Panc1 (cell line): ENCODE measurements at regions not wholly inside any gene's neighbourhood (a gene's known extent, or its start where the extent isn't known, plus 50 kb on each side); places are given as distances from the start of the nearest gene placed in this dataset.

ENCODE experiments used
- CTCF ChIP-seq: fragments of 450-650 bp; IDR thresholded peaks from 2 replicates; pipeline ENCODE4 v1.5.1; 2017; ENCODE audit warnings: mild to moderate bottlenecking
- REST ChIP-seq, 2 experiments: IDR thresholded peaks; 2 replicates each; pipeline ENCODE4 v1.6.1; 2011 to 2012; ENCODE audit warnings: low read depth in 2 of 2, control low read depth in 1 of 2, low read length in 1 of 2, mild to moderate bottlenecking in 1 of 2, moderate library complexity in 1 of 2; ENCODE audit not compliant: insufficient read depth in 1 of 2

GRCh38 chr5:165400086-165400485 lies 1894.7 kb downstream of the MAT2B start:
- TF ChIP-seq CTCF = no peak
- no peak for TF ChIP-seq REST (IDR thresholded peaks at IDR 0.05; ENCODE audit: insufficient read depth in 1 of 2, low read depth in 2 of 2, low read length in 1 of 2)
